Peyer's patch (tissue), 4 donors: ENCODE measurements at regions not wholly inside any gene's neighbourhood (a gene's known extent, or its start where the extent isn't known, plus 50 kb on each side); places are given as distances from the start of the nearest gene placed in this dataset.

Source experiments
- DNase-seq, 3 donors: peaks; one replicate each; pipeline ENCODE4 v3.0.0-alpha.2; 2017 to 2019
- H3K27ac ChIP-seq, 4 donors: fragments of 200-600 bp; sonication (generic); one replicate each; pipeline ENCODE4 v1.5.1; 2016 to 2019
- H3K27me3 ChIP-seq, 2 donors: fragments of 200-600 bp; sonication (generic); one replicate each; pipeline ENCODE4 v1.5.1; 2019
- H3K36me3 ChIP-seq, 3 donors: fragments of 200-600 bp; sonication (generic); one replicate each; pipeline ENCODE4 v1.5.1; 2016 to 2019
- H3K4me1 ChIP-seq, 4 donors: fragments of 200-600 bp; sonication (generic); one replicate each; pipeline ENCODE4 v1.5.1; 2016 to 2019
- H3K4me3 ChIP-seq, 4 donors: fragments of 200-600 bp; sonication (generic); 1 replicate in 3 of 4; 2 replicates in 1 of 4; pipeline ENCODE4 v1.5.1; 2016 to 2019; ENCODE audit warnings: mild to moderate bottlenecking in 1 of 4
- H3K9me3 ChIP-seq, 4 donors: fragments of 200-600 bp; sonication (generic); one replicate each; pipeline ENCODE4 v1.5.1; 2016 to 2019; ENCODE audit warnings: mild to moderate bottlenecking in 1 of 4
- CTCF ChIP-seq, 6 experiments: fragments of 450-650 bp in 4 of 6; fragments of 200-600 bp in 2 of 6; sonication (generic) in 1 of 6; IDR thresholded peaks; one replicate each; pipeline ENCODE4 v1.5.1; 2017 to 2019; ENCODE audit warnings: antibody characterized with exemption in 6 of 6, mild to moderate bottlenecking in 3 of 6, moderate library complexity in 1 of 6
- POLR2A ChIP-seq, 2 donors: fragments of 450-650 bp; IDR thresholded peaks; one replicate each; pipeline ENCODE4 v1.5.1; 2017; ENCODE audit warnings: antibody characterized with exemption in 2 of 2, mild to moderate bottlenecking in 2 of 2, moderate library complexity in 2 of 2

GRCh38 chr15:62407216-62407615 is 242.1 kb upstream of the C2CD4B start:
- DNase-seq = no peak
- H3K27me3 ChIP-seq = no peaks in the 10 kb centered on the region
- H3K4me3 ChIP-seq = no peak overlapping the region
- peaks cover 0 to 11% (median 0%) of the 10 kb centered on the region in 4 donors for H3K4me1 ChIP-seq
- TF ChIP-seq CTCF (IDR thresholded peaks at IDR 0.05) (no peak), POLR2A (IDR thresholded peaks at IDR 0.05) (no peak)
- no peak overlapping the region for H3K27ac ChIP-seq
- no peaks in the 10 kb centered on the region for H3K36me3 ChIP-seq
- H3K9me3 ChIP-seq = no peaks in the 10 kb centered on the region

GRCh38 chr15:62407962-62408361 is 242.9 kb upstream of the C2CD4B start:
- Histone ChIP-seq H3K27me3 (no peaks in the 10 kb centered on the region), H3K9me3 (no peaks in the 10 kb centered on the region), H3K27ac (peak overlapping the region in 1 of 4 donors; percentile 38), H3K36me3 (no peaks in the 10 kb centered on the region), H3K4me1 (peaks cover 0 to 7% (median 0%) of the 10 kb centered on the region in 4 donors), H3K4me3 (no peak overlapping the region)
- TF ChIP-seq POLR2A (IDR thresholded peaks at IDR 0.05) (no peak), CTCF (IDR thresholded peaks at IDR 0.05) (no peak)
- peak in 1 of 3 donors; percentile 65 for DNase-seq

GRCh38 chr15:62409466-62409865 is 244.4 kb upstream of the C2CD4B start:
- Histone ChIP-seq H3K27ac (no peak overlapping the region), H3K9me3 (no peaks in the 10 kb centered on the region), H3K27me3 (no peaks in the 10 kb centered on the region), H3K4me1 (peaks cover 0 to 5% (median 0%) of the 10 kb centered on the region in 4 donors), H3K36me3 (no peaks in the 10 kb centered on the region), H3K4me3 (no peak overlapping the region)
- TF ChIP-seq CTCF (IDR thresholded peaks at IDR 0.05) (no peak), POLR2A (IDR thresholded peaks at IDR 0.05) (no peak)
- no peak for DNase-seq

- no peaks in the 10 kb centered on the region for H3K36me3 ChIP-seq
- peaks cover 0 to 19% (median under 1%) of the 10 kb centered on the region in 4 donors for H3K4me1 ChIP-seq
- DNase-seq = no peak
- H3K27me3 ChIP-seq = no peaks in the 10 kb centered on the region
- no peaks in the 10 kb centered on the region for H3K9me3 ChIP-seq
- no peak overlapping the region for H3K27ac ChIP-seq
- no peak overlapping the region for H3K4me3 ChIP-seq
- no peak for TF ChIP-seq CTCF (IDR thresholded peaks at IDR 0.05)
- TF ChIP-seq POLR2A (IDR thresholded peaks at IDR 0.05) = no peak
These were observed 247.6 kb upstream of the C2CD4B start for GRCh38 chr15:62412686-62413085.

GRCh38 chr15:62413153-62413552 is 248.1 kb upstream of the C2CD4B start:
- no peaks in the 10 kb centered on the region for H3K36me3 ChIP-seq
- H3K4me1 ChIP-seq = peaks cover 0 to 21% (median 2%) of the 10 kb centered on the region in 4 donors
- no peaks in the 10 kb centered on the region for H3K9me3 ChIP-seq
- no peaks in the 10 kb centered on the region for H3K27me3 ChIP-seq
- no peak overlapping the region for H3K4me3 ChIP-seq
- DNase-seq = no peak
- TF ChIP-seq POLR2A (IDR thresholded peaks at IDR 0.05) = no peak
- TF ChIP-seq CTCF (IDR thresholded peaks at IDR 0.05) = no peak
- no peak overlapping the region for H3K27ac ChIP-seq

- no peaks in the 10 kb centered on the region for H3K36me3 ChIP-seq
- TF ChIP-seq CTCF (IDR thresholded peaks at IDR 0.05) (no peak), POLR2A (IDR thresholded peaks at IDR 0.05) (no peak)
- no peaks in the 10 kb centered on the region for H3K9me3 ChIP-seq
- DNase-seq = no peak
- H3K4me3 ChIP-seq = no peak overlapping the region
- peaks cover 0 to 17% (median 2%) of the 10 kb centered on the region in 4 donors for H3K4me1 ChIP-seq
- no peaks in the 10 kb centered on the region for H3K27me3 ChIP-seq
- no peak overlapping the region for H3K27ac ChIP-seq
These were observed 248.7 kb upstream of the C2CD4B start for GRCh38 chr15:62413786-62414185.
